Gastrocnemius medialis (tissue), 4 donors: ENCODE measurements at regions not wholly inside any gene's neighbourhood (a gene's known extent, or its start where the extent isn't known, plus 50 kb on each side); places are given as distances from the start of the nearest gene placed in this dataset.

ENCODE experiments used
- CTCF ChIP-seq, 5 experiments: fragments of 450-650 bp in 3 of 5; fragments of 200-600 bp in 2 of 5; sonication (generic) in 2 of 5; IDR thresholded peaks in 4 of 5; conservative IDR thresholded peaks in 1 of 5; 1 replicate in 4 of 5; 2 replicates in 1 of 5; pipeline ENCODE4 v1.5.1; 2016 to 2019; ENCODE audit warnings: antibody characterized with exemption in 5 of 5, mild to moderate bottlenecking in 3 of 5, moderate library complexity in 3 of 5
- POLR2A ChIP-seq, 2 donors: fragments of 450-650 bp; IDR thresholded peaks; one replicate each; pipeline ENCODE4 v1.6.1; 2017; ENCODE audit warnings: antibody characterized with exemption in 2 of 2, mild to moderate bottlenecking in 2 of 2, moderate library complexity in 2 of 2

- no peak for TF ChIP-seq CTCF (IDR thresholded peaks at IDR 0.05 in 4 of 5, conservative IDR thresholded peaks at IDR 0.05 in 1 of 5)
- TF ChIP-seq POLR2A (IDR thresholded peaks at IDR 0.05), result no peak
These were observed 190.0 kb downstream of the BMP4 start for GRCh38 chr14:53766601-53767000.
